Thoracic aorta (tissue), 2 donors: ENCODE measurements at regions not wholly inside any gene's neighbourhood (a gene's known extent, or its start where the extent isn't known, plus 50 kb on each side); places are given as distances from the start of the nearest gene placed in this dataset.

Source experiments
- ATAC-seq: fragments of 150-250 bp; one replicate; pipeline ENCODE4 v1.8.0; 2017; ENCODE audit warnings: low read depth; ENCODE audit not compliant: insufficient number of reproducible peaks, low FRiP score
- DNase-seq: peaks from one replicate; pipeline ENCODE4 v3.0.0-alpha.2; 2020; ENCODE audit warnings: low spot score
- H3K27ac ChIP-seq, 2 donors: fragments of 200-600 bp; sonication (generic); 1 replicate in 1 of 2; 2 replicates in 1 of 2; pipeline ENCODE4 v1.5.1; 2016; ENCODE audit warnings: mild to moderate bottlenecking in 2 of 2, moderate library complexity in 2 of 2
- H3K27me3 ChIP-seq: fragments of 200-600 bp; sonication (generic); replicated peaks from 2 replicates; pipeline ENCODE4 v1.6.0; 2016; ENCODE audit warnings: mild to moderate bottlenecking; ENCODE audit not compliant: insufficient read depth
- H3K36me3 ChIP-seq: fragments of 200-600 bp; sonication (generic); one replicate; pipeline ENCODE4 v1.5.1; 2016
- H3K4me1 ChIP-seq, 2 donors: fragments of 200-600 bp; sonication (generic); 1 replicate in 1 of 2; 2 replicates in 1 of 2; pipeline versions ENCODE4 v1.5.1 to v1.6.0; 2016; ENCODE audit warnings: low read depth in 2 of 2, mild to moderate bottlenecking in 1 of 2; ENCODE audit not compliant: control insufficient read depth in 1 of 2
- H3K4me3 ChIP-seq: fragments of 200-600 bp; sonication (generic); 2 replicates; pipeline ENCODE4 v1.5.1; 2016; ENCODE audit warnings: mild to moderate bottlenecking
- H3K9me3 ChIP-seq: fragments of 200-600 bp; sonication (generic); 2 replicates; pipeline ENCODE4 v1.5.1; 2016
- CTCF ChIP-seq: fragments of 200-600 bp; sonication (generic); IDR thresholded peaks from one replicate; pipeline ENCODE4 v1.5.1; 2019; ENCODE audit warnings: antibody characterized with exemption

- no peak for DNase-seq
- Histone ChIP-seq H3K9me3 (no peaks in the 10 kb centered on the region), H3K4me1 (no peaks in the 10 kb centered on the region), H3K27me3 (no peaks in the 10 kb centered on the region), H3K36me3 (no peaks in the 10 kb centered on the region), H3K4me3 (no peak overlapping the region), H3K27ac (no peak overlapping the region)
- no peak for ATAC-seq
- no peak for TF ChIP-seq CTCF
These were observed 263.8 kb upstream of the TLE4 start for GRCh38 chr9:79308012-79308411.

GRCh38 chr9:79312686-79313421 is 258.9 kb upstream of the TLE4 start:
- Histone ChIP-seq H3K27me3 (no peaks in the 10 kb centered on the region), H3K4me3 (no peak overlapping the region), H3K36me3 (no peaks in the 10 kb centered on the region), H3K9me3 (no peaks in the 10 kb centered on the region), H3K27ac (no peak overlapping the region), H3K4me1 (no peaks in the 10 kb centered on the region)
- ATAC-seq (no peak), DNase-seq (no peak)
- no peak for TF ChIP-seq CTCF

- no peak overlapping the region for H3K27ac ChIP-seq
- H3K27me3 ChIP-seq: no peaks in the 10 kb centered on the region
- no peak for TF ChIP-seq CTCF
- no peaks in the 10 kb centered on the region for H3K9me3 ChIP-seq
- DNase-seq (no peak), ATAC-seq (no peak)
- no peaks in the 10 kb centered on the region for H3K4me1 ChIP-seq
- H3K36me3 ChIP-seq: no peaks in the 10 kb centered on the region
- H3K4me3 ChIP-seq: no peak overlapping the region
These were observed 246.3 kb upstream of the TLE4 start for GRCh38 chr9:79325501-79325900.

- H3K9me3 ChIP-seq: no peaks in the 10 kb centered on the region
- no peak overlapping the region for H3K4me3 ChIP-seq
- ATAC-seq (no peak), DNase-seq (no peak)
- H3K27ac ChIP-seq: no peak overlapping the region
- no peak for TF ChIP-seq CTCF
- no peaks in the 10 kb centered on the region for H3K27me3 ChIP-seq
- no peaks in the 10 kb centered on the region for H3K36me3 ChIP-seq
- no peaks in the 10 kb centered on the region for H3K4me1 ChIP-seq
These were observed 241.9 kb upstream of the TLE4 start for GRCh38 chr9:79329861-79330260.

- DNase-seq (no peak), ATAC-seq (no peak)
- no peak for TF ChIP-seq CTCF
- Histone ChIP-seq H3K27me3 (no peaks in the 10 kb centered on the region), H3K4me1 (no peaks in the 10 kb centered on the region), H3K27ac (no peak overlapping the region), H3K9me3 (peaks cover 4% of the 10 kb centered on the region), H3K4me3 (no peak overlapping the region), H3K36me3 (no peaks in the 10 kb centered on the region)
These were observed 237.8 kb upstream of the TLE4 start for GRCh38 chr9:79334001-79334400.
